GM23248 (cell line): ENCODE measurements at regions not wholly inside any gene's neighbourhood (a gene's known extent, or its start where the extent isn't known, plus 50 kb on each side); places are given as distances from the start of the nearest gene placed in this dataset.

ENCODE experiments used
- EZH2 ChIP-seq: fragments of 200-600 bp; sonication (generic); IDR thresholded peaks from 2 replicates; pipeline ENCODE4 v1.6.1; 2018; ENCODE audit warnings: antibody characterized with exemption, mild to moderate bottlenecking; ENCODE audit not compliant: insufficient read depth, poor library complexity, severe bottlenecking
- EZH2phosphoT487 ChIP-seq: fragments of 200-600 bp; sonication (generic); IDR thresholded peaks from 2 replicates; pipeline ENCODE4 v1.6.1; 2018; ENCODE audit warnings: antibody characterized with exemption, moderate library complexity, mild to moderate bottlenecking, low read depth; ENCODE audit not compliant: insufficient read depth

- no peak for TF ChIP-seq EZH2phosphoT487
- no peak for TF ChIP-seq EZH2
Measured at GRCh38 chr3:177740254-177740653, 543.0 kb upstream of the TBL1XR1 start.
